SK-N-SH (cell line): ENCODE measurements at regions not wholly inside any gene's neighbourhood (a gene's known extent, or its start where the extent isn't known, plus 50 kb on each side); places are given as distances from the start of the nearest gene placed in this dataset.

Experiments
- CTCF ChIA-PET: fragments of 300-600, 350-600 bp; formaldehyde crosslinking; extraction: SDS; loops from one replicate; lab custom pipeline; 2021; lab: Yijun Ruan, JAX
- POLR2A ChIA-PET: fragments of 350-600 bp; sonication (Branson Sonifier 250); formaldehyde crosslinking; extraction: SDS; loops from one replicate; lab custom pipeline; 2020; ENCODE audit warnings: antibody characterized with exemption, inconsistent platforms; lab: Yijun Ruan, JAX
- DNase-seq: peaks from one replicate; pipeline ENCODE4 v3.0.0; 2012
- H2AFZ ChIP-seq: fragments of 200-600 bp; sonication (generic); 2 replicates; pipeline ENCODE4 v1.8.1; 2016; ENCODE audit warnings: antibody characterized with exemption, mild to moderate bottlenecking, low read depth
- H3F3A ChIP-seq: fragments of 200-600 bp; sonication (generic); replicated peaks from 2 replicates; pipeline ENCODE3; 2016; ENCODE audit warnings: antibody characterized with exemption, mild to moderate bottlenecking; ENCODE audit not compliant: insufficient read depth
- H3K27ac ChIP-seq, 2 experiments: fragments of 200-500 bp in 1 of 2; fragments of 200-600 bp in 1 of 2; sonication (Bioruptor generic) in 1 of 2; sonication (generic), shearing (Covaris generic) in 1 of 2; 2 replicates each; pipeline versions ENCODE4 v1.5.1 to v1.6.1; 2014 to 2016; ENCODE audit warnings: low read depth in 2 of 2, inconsistent platforms in 1 of 2, low read length in 1 of 2, mild to moderate bottlenecking in 1 of 2, mixed read lengths in 1 of 2
- H3K27me3 ChIP-seq: fragments of 200-600 bp; sonication (generic), shearing (Covaris generic); 2 replicates; pipeline ENCODE4 v1.6.1; 2016; ENCODE audit warnings: mixed run types; ENCODE audit not compliant: insufficient read depth
- H3K36me3 ChIP-seq, 2 experiments: fragments of 200-500 bp in 1 of 2; fragments of 200-600 bp in 1 of 2; sonication (Bioruptor generic) in 1 of 2; sonication (generic) in 1 of 2; replicated peaks in 1 of 2; 2 replicates each; pipeline versions ENCODE3 to v1.5.1; 2014 to 2016; ENCODE audit warnings: low read length in 1 of 2, mild to moderate bottlenecking in 1 of 2; ENCODE audit not compliant: insufficient read depth in 2 of 2, control insufficient read depth in 1 of 2
- H3K4me1 ChIP-seq, 2 experiments: fragments of 200-500 bp in 1 of 2; fragments of 200-600 bp in 1 of 2; sonication (Bioruptor generic) in 1 of 2; sonication (generic), shearing (Covaris generic) in 1 of 2; 2 replicates each; pipeline versions ENCODE4 v1.5.1 to v1.6.1; 2014 to 2016; ENCODE audit warnings: low read depth in 1 of 2, low read length in 1 of 2, mixed run types in 1 of 2; ENCODE audit not compliant: insufficient read depth in 2 of 2, control insufficient read depth in 1 of 2
- H3K4me2 ChIP-seq: fragments of 200-600 bp; sonication (generic), shearing (Covaris generic); 2 replicates; pipeline ENCODE4 v1.6.1; 2017; ENCODE audit warnings: mixed run types
- H3K4me3 ChIP-seq, 2 experiments: fragments of 200-500 bp in 1 of 2; fragments of 200-600 bp in 1 of 2; sonication (Bioruptor generic) in 1 of 2; sonication (generic), shearing (Covaris generic) in 1 of 2; 2 replicates each; pipeline versions ENCODE4 v1.5.1 to v1.8.1; 2014 to 2016; ENCODE audit warnings: low read depth in 2 of 2, inconsistent platforms in 1 of 2, low read length in 1 of 2, mild to moderate bottlenecking in 1 of 2, mixed read lengths in 1 of 2, moderate library complexity in 1 of 2
- H3K79me2 ChIP-seq: fragments of 200-600 bp; sonication (generic); 2 replicates; pipeline ENCODE4 v1.8.1; 2017; ENCODE audit warnings: mild to moderate bottlenecking; ENCODE audit not compliant: insufficient read depth
- H3K9ac ChIP-seq: fragments of 200-600 bp; sonication (generic); 2 replicates; pipeline ENCODE4 v1.6.1; 2017; ENCODE audit warnings: mixed run types
- H3K9me2 ChIP-seq: fragments of 200-600 bp; sonication (generic); 2 replicates; pipeline ENCODE4 v1.6.1; 2017; ENCODE audit warnings: mixed run types
- H3K9me3 ChIP-seq: fragments of 200-600 bp; sonication (generic); 2 replicates; pipeline ENCODE4 v1.6.1; 2017; ENCODE audit warnings: mixed run types, mild to moderate bottlenecking, moderate library complexity
- H4K20me1 ChIP-seq: fragments of 200-600 bp; sonication (generic); 2 replicates; pipeline ENCODE4 v1.6.1; 2017; ENCODE audit warnings: mild to moderate bottlenecking, mixed run types; ENCODE audit not compliant: insufficient read depth
- CTCF ChIP-seq: fragments of 200-600 bp; sonication (generic); IDR thresholded peaks from 2 replicates; pipeline ENCODE4 v1.6.1; 2017; ENCODE audit warnings: antibody characterized with exemption, mild to moderate bottlenecking, moderate library complexity
- ELF1 ChIP-seq: IDR thresholded peaks from 2 replicates; pipeline ENCODE4 v1.4.0; 2012
- FOXM1 ChIP-seq: IDR thresholded peaks from 2 replicates; pipeline ENCODE4 v1.4.0; 2012; ENCODE audit warnings: low read depth, mild to moderate bottlenecking
- GABPA ChIP-seq: IDR thresholded peaks from 2 replicates; pipeline ENCODE4 v1.4.0; 2012; ENCODE audit warnings: low read depth, mild to moderate bottlenecking
- GATA2 ChIP-seq: sonication (generic); formaldehyde crosslinking; IDR thresholded peaks from 2 replicates; pipeline ENCODE4 v1.5.0; 2020; ENCODE audit warnings: mild to moderate bottlenecking, missing genetic modification reagents
- IRF3 ChIP-seq: fragments of 150-350 bp; IDR thresholded peaks from 2 replicates; pipeline ENCODE4 v1.6.1; 2016; ENCODE audit warnings: mild to moderate bottlenecking, low read depth, low read length
- JUND ChIP-seq: IDR thresholded peaks from 2 replicates; pipeline ENCODE4 v1.4.0; 2012
- MXI1 ChIP-seq: IDR thresholded peaks from 2 replicates; pipeline ENCODE4 v1.6.1; 2012; ENCODE audit warnings: mild to moderate bottlenecking, low read depth, low read length, improper control_type of control experiment
- PBX3 ChIP-seq: IDR thresholded peaks from 2 replicates; pipeline ENCODE4; 2012
- REST ChIP-seq: IDR thresholded peaks from 2 replicates; pipeline ENCODE4 v1.6.1; 2012; ENCODE audit warnings: mild to moderate bottlenecking, low read depth, low read length, moderate library complexity
- RXRA ChIP-seq: IDR thresholded peaks from 2 replicates; pipeline ENCODE4 v1.4.0; 2012; ENCODE audit warnings: low read depth, mild to moderate bottlenecking, borderline replicate concordance
- SIN3A ChIP-seq: IDR thresholded peaks from 2 replicates; pipeline ENCODE4 v1.6.1; 2012; ENCODE audit warnings: low read depth, mild to moderate bottlenecking, low read length, moderate library complexity, borderline replicate concordance
- TAF1 ChIP-seq: IDR thresholded peaks from 2 replicates; pipeline ENCODE4 v1.6.1; 2012; ENCODE audit warnings: low read depth, mild to moderate bottlenecking, low read length, moderate library complexity, borderline replicate concordance
- TCF12 ChIP-seq: IDR thresholded peaks from 2 replicates; pipeline ENCODE4 v1.4.0; 2012
- WGBS: methylation state at CpG from one replicate; pipeline ENCODE4 v1.1.6; 2017; ENCODE audit warnings: low lambda C conversion rate; 5-methylcytosine and 5-hydroxymethylcytosine counted together

- Histone ChIP-seq H3K4me2 (no peak overlapping the region), H3K27ac (no peak overlapping the region), H2AFZ (no peak overlapping the region), H3K79me2 (no peaks in the 10 kb centered on the region), H3F3A (no peaks in the 10 kb centered on the region), H3K9me3 (no peaks in the 10 kb centered on the region), H3K9me2 (no peaks in the 10 kb centered on the region), H3K4me3 (no peak overlapping the region), H3K27me3 (no peaks in the 10 kb centered on the region), H3K4me1 (no peaks in the 10 kb centered on the region; a peak in 1 of 4 replicates), H4K20me1 (no peaks in the 10 kb centered on the region), H3K9ac (no peak overlapping the region), H3K36me3 (no peaks in the 10 kb centered on the region)
- no peak for DNase-seq
- no peak for TF ChIP-seq GABPA
- no peak for TF ChIP-seq REST
- no peak for TF ChIP-seq FOXM1
- no peak for TF ChIP-seq SIN3A
- TF ChIP-seq IRF3: no peak
- TF ChIP-seq TAF1: no peak
- no peak for TF ChIP-seq CTCF
- TF ChIP-seq PBX3: no peak
- TF ChIP-seq TCF12: no peak
- TF ChIP-seq GATA2 (CRISPR knock-in tag): no peak
- TF ChIP-seq ELF1: no peak
- no peak for TF ChIP-seq JUND
- no peak for TF ChIP-seq MXI1
- no peak for TF ChIP-seq RXRA
- CTCF ChIA-PET: no interaction called here
- WGBS: 87% methylated on average over 1 of the region's 1 CpG
- POLR2A ChIA-PET: no interaction called here
Observed at GRCh38 chr4:138509346-138509745, 267.2 kb upstream of the SLC7A11 start.
